ENCODE measurements at regions not wholly inside any gene's neighbourhood (a gene's known extent, or its start where the extent isn't known, plus 50 kb on each side); places are given as distances from the start of the nearest gene placed in this dataset.
"Not testable (repeated sequence)": the region's sequence is repeated elsewhere in the genome, so short reads cannot be mapped to it uniquely, and the experiment has no call there.

- no peaks in the 10 kb centered on the region for H3K27me3 ChIP-seq (ENCODE audit: control insufficient read depth, insufficient read depth, low read length)
- no peaks in the 10 kb centered on the region for H3K36me3 ChIP-seq (ENCODE audit: control insufficient read depth, insufficient read depth, low read length)
- no peak overlapping the region for H3K27ac ChIP-seq (ENCODE audit: low read length)
- no peak for DNase-seq
- no peaks in the 10 kb centered on the region for H3K9me3 ChIP-seq (ENCODE audit: control insufficient read depth, low read depth, low read length)
- H3K4me1 ChIP-seq (ENCODE audit: control insufficient read depth, insufficient read depth, low read length) = no peaks in the 10 kb centered on the region
- WGBS (ENCODE audit: insufficient coverage, low lambda C conversion rate) = 80% methylated on average over 1 of the region's 13 CpGs
- no peak overlapping the region for H3K4me3 ChIP-seq (ENCODE audit: low read length)
These were observed 1060.0 kb upstream of the DDX18 start for GRCh38 chr2:116754381-116755101.

GRCh38 chr2:116761864-116762263 lies 1052.6 kb upstream of the DDX18 start:
- no peak for DNase-seq
- Histone ChIP-seq H3K9me3 (ENCODE audit: control insufficient read depth, low read depth, low read length) (no peaks in the 10 kb centered on the region), H3K27ac (ENCODE audit: low read length) (no peak overlapping the region), H3K4me3 (ENCODE audit: low read length) (no peak overlapping the region), H3K27me3 (ENCODE audit: control insufficient read depth, insufficient read depth, low read length) (no peaks in the 10 kb centered on the region), H3K36me3 (ENCODE audit: control insufficient read depth, insufficient read depth, low read length) (no peaks in the 10 kb centered on the region), H3K4me1 (ENCODE audit: control insufficient read depth, insufficient read depth, low read length) (no peaks in the 10 kb centered on the region)
- WGBS (ENCODE audit: insufficient coverage, low lambda C conversion rate) = 80% methylated on average over 1 of the region's 1 CpG

GRCh38 chr2:116769514-116769913 lies 1045.0 kb upstream of the DDX18 start:
- no peak overlapping the region for H3K27ac ChIP-seq (ENCODE audit: low read length)
- WGBS (ENCODE audit: insufficient coverage, low lambda C conversion rate) = no CpG with 5 or more reads among the region's 4 CpGs
- no peaks in the 10 kb centered on the region for H3K4me1 ChIP-seq (ENCODE audit: control insufficient read depth, insufficient read depth, low read length)
- no peaks in the 10 kb centered on the region for H3K27me3 ChIP-seq (ENCODE audit: control insufficient read depth, insufficient read depth, low read length)
- H3K4me3 ChIP-seq (ENCODE audit: low read length) = no peak overlapping the region
- no peaks in the 10 kb centered on the region for H3K36me3 ChIP-seq (ENCODE audit: control insufficient read depth, insufficient read depth, low read length)
- DNase-seq = no peak
- no peaks in the 10 kb centered on the region for H3K9me3 ChIP-seq (ENCODE audit: control insufficient read depth, low read depth, low read length)

GRCh38 chr2:116776556-116776955 lies 1037.9 kb upstream of the DDX18 start:
- no peaks in the 10 kb centered on the region for H3K27me3 ChIP-seq (ENCODE audit: control insufficient read depth, insufficient read depth, low read length)
- 100% methylated on average over 2 of the region's 6 CpGs for WGBS (ENCODE audit: insufficient coverage, low lambda C conversion rate)
- DNase-seq = no peak
- H3K36me3 ChIP-seq (ENCODE audit: control insufficient read depth, insufficient read depth, low read length) = no peaks in the 10 kb centered on the region
- H3K4me3 ChIP-seq (ENCODE audit: low read length) = no peak overlapping the region
- H3K27ac ChIP-seq (ENCODE audit: low read length) = no peak overlapping the region
- H3K9me3 ChIP-seq (ENCODE audit: control insufficient read depth, low read depth, low read length) = no peaks in the 10 kb centered on the region
- no peaks in the 10 kb centered on the region for H3K4me1 ChIP-seq (ENCODE audit: control insufficient read depth, insufficient read depth, low read length)

- Histone ChIP-seq H3K27me3 (ENCODE audit: control insufficient read depth, insufficient read depth, low read length) (no peaks in the 10 kb centered on the region), H3K36me3 (ENCODE audit: control insufficient read depth, insufficient read depth, low read length) (no peaks in the 10 kb centered on the region), H3K4me1 (ENCODE audit: control insufficient read depth, insufficient read depth, low read length) (peaks cover 6% of the 10 kb centered on the region), H3K4me3 (ENCODE audit: low read length) (no peak overlapping the region), H3K27ac (ENCODE audit: low read length) (peak overlapping the region; percentile 23), H3K9me3 (ENCODE audit: control insufficient read depth, low read depth, low read length) (no peaks in the 10 kb centered on the region)
- DNase-seq = peak; percentile 14 to 63
- 0% methylated on average over 1 of the region's 2 CpGs for WGBS (ENCODE audit: insufficient coverage, low lambda C conversion rate)
These were observed 1026.6 kb upstream of the DDX18 start for GRCh38 chr2:116787848-116788247.

- H3K36me3 ChIP-seq (ENCODE audit: control insufficient read depth, insufficient read depth, low read length) = no peaks in the 10 kb centered on the region
- no peak for DNase-seq
- no peaks in the 10 kb centered on the region for H3K27me3 ChIP-seq (ENCODE audit: control insufficient read depth, insufficient read depth, low read length)
- H3K9me3 ChIP-seq (ENCODE audit: control insufficient read depth, low read depth, low read length) = peaks cover 23% of the 10 kb centered on the region
- H3K27ac ChIP-seq (ENCODE audit: low read length) = no peak overlapping the region
- H3K4me3 ChIP-seq (ENCODE audit: low read length) = no peak overlapping the region
- peaks cover 18% of the 10 kb centered on the region for H3K4me1 ChIP-seq (ENCODE audit: control insufficient read depth, insufficient read depth, low read length)
- WGBS (ENCODE audit: insufficient coverage, low lambda C conversion rate) = 100% methylated on average over 1 of the region's 3 CpGs
These were observed 1011.8 kb upstream of the DDX18 start for GRCh38 chr2:116802671-116803070.

GRCh38 chr2:116804901-116805300 lies 1009.6 kb upstream of the DDX18 start:
- no peaks in the 10 kb centered on the region for H3K27me3 ChIP-seq (ENCODE audit: control insufficient read depth, insufficient read depth, low read length)
- peaks cover 20% of the 10 kb centered on the region for H3K9me3 ChIP-seq (ENCODE audit: control insufficient read depth, low read depth, low read length)
- no peak overlapping the region for H3K4me3 ChIP-seq (ENCODE audit: low read length)
- peak; percentile 61 to 89 for DNase-seq
- no peaks in the 10 kb centered on the region for H3K36me3 ChIP-seq (ENCODE audit: control insufficient read depth, insufficient read depth, low read length)
- WGBS (ENCODE audit: insufficient coverage, low lambda C conversion rate) = no CpG with 5 or more reads among the region's 2 CpGs
- H3K27ac ChIP-seq (ENCODE audit: low read length) = peak overlapping the region; percentile 62
- peaks cover 18% of the 10 kb centered on the region for H3K4me1 ChIP-seq (ENCODE audit: control insufficient read depth, insufficient read depth, low read length)

GRCh38 chr2:116806505-116806904 lies 1008.0 kb upstream of the DDX18 start:
- Histone ChIP-seq H3K9me3 (ENCODE audit: control insufficient read depth, low read depth, low read length) (peaks cover 20% of the 10 kb centered on the region), H3K27ac (ENCODE audit: low read length) (peak overlapping the region; percentile 53), H3K4me1 (ENCODE audit: control insufficient read depth, insufficient read depth, low read length) (peaks cover 18% of the 10 kb centered on the region)
- WGBS (ENCODE audit: insufficient coverage, low lambda C conversion rate) = no CpG with 5 or more reads among the region's 4 CpGs
- DNase-seq = peak in 1 of 2 donors; percentile 26
- H3K27me3 ChIP-seq (ENCODE audit: control insufficient read depth, insufficient read depth, low read length); H3K36me3 ChIP-seq (ENCODE audit: control insufficient read depth, insufficient read depth, low read length); H3K4me3 ChIP-seq (ENCODE audit: low read length): not testable (repeated sequence)

DNA sequence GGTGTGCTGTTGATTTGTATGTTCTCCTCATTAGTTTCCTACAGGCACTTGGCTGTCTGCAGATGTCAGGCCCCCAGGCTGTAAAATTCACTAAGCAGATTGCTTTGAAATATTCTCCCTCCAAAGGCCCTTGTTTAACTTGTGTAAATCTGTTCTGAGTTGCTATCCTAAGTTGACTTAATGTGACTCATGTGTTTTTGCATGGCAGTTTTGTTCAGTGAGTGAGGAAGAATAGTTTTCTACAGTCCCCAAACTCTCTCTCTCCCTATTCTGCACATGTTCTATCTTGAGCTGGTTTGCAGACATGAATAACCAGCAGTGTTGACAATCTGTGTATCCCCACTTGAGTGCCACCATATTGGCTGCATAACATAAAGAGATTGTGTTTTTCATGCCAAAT lies 1005.4 kb upstream of the DDX18 start:
- H3K4me1 ChIP-seq (ENCODE audit: control insufficient read depth, insufficient read depth, low read length) = peaks cover 18% of the 10 kb centered on the region
- DNase-seq = no peak
- H3K36me3 ChIP-seq (ENCODE audit: control insufficient read depth, insufficient read depth, low read length) = no peaks in the 10 kb centered on the region
- H3K4me3 ChIP-seq (ENCODE audit: low read length) = no peak overlapping the region
- peaks cover 4% of the 10 kb centered on the region for H3K9me3 ChIP-seq (ENCODE audit: control insufficient read depth, low read depth, low read length)
- H3K27me3 ChIP-seq (ENCODE audit: control insufficient read depth, insufficient read depth, low read length) = no peaks in the 10 kb centered on the region
- no peak overlapping the region for H3K27ac ChIP-seq (ENCODE audit: low read length)

DNA sequence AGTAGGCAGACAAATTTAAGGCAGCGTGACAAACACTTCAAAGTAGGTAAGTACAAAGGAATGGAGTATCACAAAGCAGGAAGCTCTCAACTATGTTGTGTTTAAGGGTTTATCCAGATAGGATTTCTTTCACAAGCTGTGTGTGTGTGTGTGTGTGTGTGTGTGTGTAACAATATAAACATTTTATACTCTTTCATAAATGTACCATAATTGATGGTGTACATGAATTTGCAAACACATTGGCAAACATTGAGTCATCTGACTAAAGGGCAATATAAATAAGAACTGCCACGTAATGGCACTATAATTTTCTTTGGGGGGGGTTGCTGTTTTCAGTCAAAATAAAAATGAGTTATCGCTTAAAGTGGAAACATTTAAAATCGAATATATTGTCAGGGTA lies 1004.4 kb upstream of the DDX18 start:
- Histone ChIP-seq H3K36me3 (ENCODE audit: control insufficient read depth, insufficient read depth, low read length) (no peaks in the 10 kb centered on the region), H3K4me1 (ENCODE audit: control insufficient read depth, insufficient read depth, low read length) (peaks cover 12% of the 10 kb centered on the region), H3K27ac (ENCODE audit: low read length) (no peak overlapping the region), H3K27me3 (ENCODE audit: control insufficient read depth, insufficient read depth, low read length) (no peaks in the 10 kb centered on the region), H3K4me3 (ENCODE audit: low read length) (no peak overlapping the region), H3K9me3 (ENCODE audit: control insufficient read depth, low read depth, low read length) (no peaks in the 10 kb centered on the region)
- WGBS (ENCODE audit: insufficient coverage, low lambda C conversion rate) = 100% methylated on average over 1 of the region's 4 CpGs
- no peak for DNase-seq

DNA sequence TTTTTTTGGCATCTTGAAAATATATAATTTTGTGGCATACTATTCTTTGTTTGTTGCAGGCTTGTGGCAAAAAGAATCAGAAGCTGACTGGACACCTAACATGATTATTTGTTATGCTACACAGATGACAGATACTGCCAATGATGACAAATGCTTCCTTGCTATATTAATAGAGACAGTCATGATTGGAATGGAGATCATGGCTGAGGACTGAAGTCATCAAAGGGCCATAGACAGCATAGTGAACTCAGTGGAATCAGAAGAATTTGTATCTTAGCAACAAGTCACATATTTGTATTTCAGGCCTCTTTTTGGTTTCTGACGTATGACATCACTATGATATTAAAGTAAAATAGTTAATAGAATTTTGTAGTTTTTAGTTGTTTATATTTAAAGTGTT lies 1003.8 kb upstream of the DDX18 start:
- no peak for DNase-seq
- H3K4me1 ChIP-seq (ENCODE audit: control insufficient read depth, insufficient read depth, low read length) = peaks cover 7% of the 10 kb centered on the region
- H3K27me3 ChIP-seq (ENCODE audit: control insufficient read depth, insufficient read depth, low read length) = no peaks in the 10 kb centered on the region
- no peaks in the 10 kb centered on the region for H3K36me3 ChIP-seq (ENCODE audit: control insufficient read depth, insufficient read depth, low read length)
- no peak overlapping the region for H3K27ac ChIP-seq (ENCODE audit: low read length)
- H3K9me3 ChIP-seq (ENCODE audit: control insufficient read depth, low read depth, low read length) = no peaks in the 10 kb centered on the region
- WGBS (ENCODE audit: insufficient coverage, low lambda C conversion rate) = 82% methylated on average over 1 of the region's 1 CpG
- H3K4me3 ChIP-seq (ENCODE audit: low read length) = no peak overlapping the region

Measured in large intestine (tissue), 3 donors.